MM.1S (cell line): ENCODE measurements at regions not wholly inside any gene's neighbourhood (a gene's known extent, or its start where the extent isn't known, plus 50 kb on each side); places are given as distances from the start of the nearest gene placed in this dataset.

Experiments used
- CTCF ChIP-seq: fragments of 300-600 bp; sonication (generic); IDR thresholded peaks from 2 replicates; pipeline ENCODE4 v1.5.1; 2016; ENCODE audit warnings: antibody characterized with exemption, low read length, mixed read lengths
- EZH2 ChIP-seq: fragments of 300-600 bp; sonication (generic); optimal IDR thresholded peaks from 2 replicates; pipeline ENCODE3; 2017; ENCODE audit warnings: low read depth, mild to moderate bottlenecking, antibody characterized with exemption, low read length, mixed read lengths
- EZH2phosphoT487 ChIP-seq: fragments of 300-600 bp; sonication (generic); IDR thresholded peaks from 2 replicates; pipeline ENCODE4 v1.6.1; 2018; ENCODE audit warnings: antibody characterized with exemption, low read length

GRCh38 chr2:217623281-217623912 lies 379.4 kb downstream of the TNS1 start:
- TF ChIP-seq EZH2phosphoT487, result no peak
- no peak for TF ChIP-seq CTCF
- TF ChIP-seq EZH2, result no peak
